ENCODE measurements at regions not wholly inside any gene's neighbourhood (a gene's known extent, or its start where the extent isn't known, plus 50 kb on each side); places are given as distances from the start of the nearest gene placed in this dataset.
"Not testable (repeated sequence)": the region's sequence is repeated elsewhere in the genome, so short reads cannot be mapped to it uniquely, and the experiment has no call there.

DNA sequence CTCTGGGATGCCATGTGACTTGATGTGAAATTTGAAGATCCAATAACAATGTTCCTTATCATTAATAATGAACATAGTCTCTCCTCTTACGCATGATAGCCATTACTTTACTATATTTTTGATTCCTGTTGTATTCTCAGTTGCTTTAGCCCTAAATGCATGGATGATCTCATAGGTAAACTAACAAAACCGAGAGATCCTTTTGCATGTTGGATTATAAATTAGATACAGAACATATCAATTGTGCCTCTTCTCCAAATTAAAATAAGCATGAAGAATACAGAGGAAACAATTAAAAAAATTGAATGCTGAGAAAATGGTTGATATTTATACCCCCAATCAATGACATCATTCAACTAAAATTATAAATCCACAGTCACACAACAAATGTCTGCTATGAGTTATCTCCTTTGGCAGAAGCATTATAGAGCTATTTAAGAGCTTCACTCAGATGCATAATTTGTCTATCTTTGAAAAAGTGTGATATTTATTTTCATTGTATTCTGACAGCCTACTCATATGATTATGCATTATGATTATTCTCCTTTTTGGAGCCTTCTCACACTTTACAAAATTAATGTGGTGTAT is 386.4 kb upstream of the STXBP6 start:
- no peak for DNase-seq (ENCODE audit: low read depth)

DNA sequence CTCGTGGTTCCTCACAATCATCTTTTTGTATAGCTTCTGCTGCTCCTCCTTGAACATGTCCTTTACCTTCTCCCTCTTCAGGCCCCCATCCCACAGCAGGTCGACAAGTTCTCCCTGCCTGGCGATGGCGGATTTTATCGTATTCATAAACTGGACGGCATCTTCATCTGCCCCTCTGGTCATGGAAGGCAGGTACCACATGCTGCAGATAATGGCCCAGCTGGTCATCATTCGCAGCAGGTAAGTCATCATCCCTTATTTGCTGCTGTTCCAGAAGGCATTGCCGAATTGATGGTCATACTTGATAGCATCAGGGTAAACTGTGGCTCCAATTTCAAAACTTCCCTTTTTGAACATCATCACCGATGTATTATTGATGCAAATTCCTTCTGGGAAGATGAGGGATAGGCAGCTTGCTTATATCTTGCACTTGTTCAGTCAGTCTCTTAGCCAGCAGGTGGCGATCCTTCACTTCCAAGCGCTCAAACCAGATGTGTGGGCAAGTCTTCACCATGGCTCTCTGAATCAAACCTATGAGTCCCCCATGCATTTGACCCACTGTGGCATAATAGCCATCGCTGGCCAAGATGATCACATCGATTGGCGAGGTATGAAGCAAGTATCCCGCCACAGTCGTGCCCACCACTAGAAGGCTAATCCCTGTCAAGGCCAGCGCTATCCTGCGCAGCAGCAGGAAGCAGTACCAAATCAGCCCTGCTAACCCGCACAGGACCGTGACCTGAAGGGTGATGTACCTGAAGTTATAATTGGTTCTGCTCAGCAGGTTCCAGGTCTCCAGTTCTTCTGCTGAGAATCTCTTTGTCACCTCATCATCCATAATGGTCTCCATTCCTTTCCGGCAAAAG is 381.5 kb upstream of the STXBP6 start:
- DNase-seq (ENCODE audit: low read depth): no peak

DNA sequence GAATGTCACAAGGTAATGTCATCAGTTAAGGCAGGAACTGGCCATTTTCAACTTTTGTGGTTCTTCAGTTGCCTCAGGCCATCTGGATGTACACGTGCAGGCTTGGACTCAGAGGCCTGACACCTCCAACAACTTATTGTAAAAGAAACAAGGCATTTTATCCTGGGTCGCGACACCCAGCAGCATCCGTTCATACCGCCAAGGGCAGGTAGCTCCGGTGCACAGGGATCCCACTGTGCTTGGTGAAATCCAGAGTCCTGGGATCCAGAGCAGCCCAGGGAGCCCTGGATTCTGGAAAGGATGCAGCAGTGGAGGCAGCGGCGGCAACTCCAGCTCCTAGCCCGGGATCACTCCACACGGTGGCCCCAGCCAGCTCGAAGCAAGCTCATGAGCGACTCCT is 380.9 kb upstream of the STXBP6 start:
- no peak for DNase-seq (ENCODE audit: low read depth)

DNA sequence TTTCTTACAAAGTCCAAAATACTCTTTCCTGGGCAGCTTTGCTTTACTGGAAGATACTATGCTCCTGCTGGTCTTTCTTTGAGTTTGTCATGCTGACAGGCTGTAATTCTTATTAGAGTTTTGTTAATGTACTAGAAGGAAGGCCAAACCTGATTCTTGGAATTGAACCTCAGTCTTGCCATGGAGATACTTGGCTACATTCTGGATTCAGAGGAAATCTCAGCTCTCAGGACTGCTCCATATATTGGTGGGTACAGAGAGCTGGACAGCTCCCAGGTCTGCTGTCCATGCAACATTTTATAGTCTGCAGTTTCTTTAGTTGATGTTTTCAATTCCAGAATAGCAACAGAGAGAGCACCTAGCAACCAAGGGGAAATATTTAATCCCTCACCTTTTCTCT is 363.1 kb upstream of the STXBP6 start:
- no peak for DNase-seq (ENCODE audit: low read depth)

DNA sequence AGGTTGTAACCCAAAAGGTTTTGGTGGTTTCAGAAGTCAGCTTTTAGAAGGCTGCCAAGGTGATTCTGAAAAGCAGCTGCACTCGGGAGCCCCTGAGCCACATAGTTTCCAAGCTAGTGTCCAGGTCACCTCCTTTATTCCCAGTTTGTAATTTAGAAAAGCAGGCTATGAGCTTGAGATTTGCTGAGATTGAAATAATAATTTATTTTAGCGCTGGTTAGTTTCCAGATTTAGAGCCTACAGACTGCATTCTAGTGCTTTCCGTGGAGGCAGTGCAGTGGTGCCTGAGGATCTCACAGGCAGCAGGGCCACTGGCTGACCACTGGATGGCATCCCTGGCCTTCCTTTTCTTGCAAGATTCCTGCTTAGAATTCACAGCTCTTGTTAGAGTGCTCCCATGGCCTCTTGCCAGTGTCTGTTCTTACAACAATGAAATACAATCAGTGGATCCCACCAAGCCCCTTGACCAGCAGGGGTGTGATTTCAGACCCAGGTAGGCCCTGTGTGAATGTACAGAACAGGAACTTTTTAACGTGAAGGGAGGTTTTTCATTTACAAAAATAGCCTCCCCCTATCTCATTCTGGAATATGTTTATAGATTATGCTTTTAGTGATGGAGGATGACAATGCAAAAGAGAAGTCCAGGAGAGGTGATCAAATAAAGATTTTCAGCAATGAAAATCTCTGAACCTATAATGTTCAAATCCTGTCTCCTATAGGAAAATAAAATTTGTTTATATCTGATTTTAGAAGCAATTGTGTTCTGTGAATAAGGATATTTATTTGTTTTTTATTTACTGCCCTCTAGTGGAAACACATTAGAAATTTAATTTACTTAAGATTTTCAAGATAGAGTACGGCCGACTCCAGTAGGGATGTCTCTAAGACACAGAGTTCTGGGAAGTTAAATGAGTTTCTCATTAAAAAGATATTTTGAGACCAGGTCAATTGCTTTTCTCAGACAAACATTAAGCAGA is 362.1 kb upstream of the STXBP6 start:
- DNase-seq (ENCODE audit: low read depth): no peak

DNA sequence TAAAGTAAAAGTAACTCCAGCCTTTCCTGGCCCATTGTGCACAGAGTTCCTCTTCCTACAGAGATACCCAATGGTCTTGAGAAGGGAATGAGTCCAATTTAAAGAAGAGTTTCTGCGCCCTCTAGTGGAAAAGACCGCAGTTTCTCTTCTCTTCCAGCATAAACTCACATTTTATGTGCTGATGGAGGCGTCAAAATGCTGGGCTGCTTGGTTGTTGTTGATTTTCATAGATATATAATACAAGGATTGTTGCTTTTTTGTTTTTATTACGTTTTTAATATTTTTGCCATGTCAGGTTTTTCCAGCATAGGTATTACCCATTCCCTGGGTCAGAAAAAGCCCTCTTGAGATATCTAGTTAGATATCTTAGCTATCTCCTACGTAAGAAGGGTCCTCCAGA is 356.9 kb upstream of the STXBP6 start:
- no peak for DNase-seq (ENCODE audit: low read depth)

DNA sequence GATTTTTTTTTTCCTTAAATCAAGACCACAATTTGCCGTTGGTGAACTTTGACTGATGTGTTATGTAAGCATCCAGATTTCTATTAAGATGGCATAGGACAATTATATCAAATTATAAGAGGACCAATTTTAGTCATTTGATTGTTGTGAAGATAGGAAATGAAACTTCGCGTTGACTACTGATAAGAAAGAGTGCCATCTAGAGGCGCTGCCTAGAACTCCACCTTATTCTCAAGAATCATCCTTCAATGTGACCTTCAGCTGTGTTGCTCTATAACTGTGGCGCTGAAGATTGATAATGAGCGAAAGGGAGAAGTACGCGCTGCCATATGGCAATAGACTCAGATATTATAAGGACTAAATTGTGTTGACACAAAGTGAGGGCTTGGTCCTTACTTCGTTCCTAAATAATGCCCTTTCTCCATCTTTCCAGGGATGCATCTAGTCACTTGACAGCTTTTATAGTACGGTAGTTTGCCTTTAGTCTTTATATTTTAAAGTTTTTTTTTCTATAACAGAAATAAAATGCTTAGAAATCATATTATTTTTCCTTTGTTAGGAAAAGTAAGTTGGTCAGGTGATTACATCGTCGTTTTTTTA is 350.8 kb upstream of the STXBP6 start:
- DNase-seq (ENCODE audit: low read depth): peak; percentile 27

DNA sequence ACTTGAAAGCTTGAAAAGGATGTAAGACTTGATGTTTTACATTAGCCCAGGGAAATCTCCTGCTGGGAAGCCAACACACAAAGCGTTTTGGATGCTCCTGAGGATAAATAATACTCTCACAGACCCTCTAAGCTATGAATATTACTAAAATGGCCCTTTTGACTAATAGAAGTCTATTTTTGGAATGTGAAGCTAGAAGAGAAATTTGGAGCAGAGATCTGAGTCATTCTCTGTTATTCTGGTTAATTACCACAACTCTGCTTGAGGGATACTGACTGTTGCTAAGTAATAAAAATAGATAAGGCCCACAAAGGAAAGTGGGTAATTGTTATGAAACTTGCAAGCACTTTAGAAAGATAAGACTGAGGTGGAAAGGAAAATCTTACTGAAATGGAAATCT is 346.2 kb upstream of the STXBP6 start:
- DNase-seq (ENCODE audit: low read depth): no peak

DNA sequence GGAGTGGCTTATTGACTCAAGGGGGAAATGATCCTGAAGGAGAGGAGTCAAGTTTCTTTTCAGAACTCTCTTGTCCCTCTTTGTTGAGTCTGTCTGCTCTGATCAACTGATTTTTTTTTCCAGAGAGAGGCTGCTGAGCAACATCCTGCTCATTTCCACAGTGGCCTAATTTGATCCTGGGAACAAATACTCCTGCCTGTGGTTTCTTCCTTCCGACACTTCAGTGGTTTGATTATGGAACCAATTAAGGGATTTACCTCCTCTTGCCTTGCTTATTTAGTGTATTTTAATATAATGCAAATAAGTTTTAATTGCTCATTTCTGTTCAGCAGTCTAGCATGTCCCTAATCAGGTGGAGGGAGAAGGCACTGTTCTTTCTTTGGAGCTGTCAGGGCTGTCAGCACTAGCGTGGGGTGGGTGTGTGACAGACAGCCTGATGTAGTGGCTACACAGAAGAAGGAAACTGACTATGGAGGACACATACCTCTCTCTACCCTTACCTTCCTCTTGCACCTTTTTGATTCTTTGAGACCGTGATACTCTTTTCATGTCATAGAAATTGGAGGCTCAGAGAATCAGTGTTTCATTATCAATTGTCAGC is 344.9 kb upstream of the STXBP6 start:
- no peak for DNase-seq (ENCODE audit: low read depth)

DNA sequence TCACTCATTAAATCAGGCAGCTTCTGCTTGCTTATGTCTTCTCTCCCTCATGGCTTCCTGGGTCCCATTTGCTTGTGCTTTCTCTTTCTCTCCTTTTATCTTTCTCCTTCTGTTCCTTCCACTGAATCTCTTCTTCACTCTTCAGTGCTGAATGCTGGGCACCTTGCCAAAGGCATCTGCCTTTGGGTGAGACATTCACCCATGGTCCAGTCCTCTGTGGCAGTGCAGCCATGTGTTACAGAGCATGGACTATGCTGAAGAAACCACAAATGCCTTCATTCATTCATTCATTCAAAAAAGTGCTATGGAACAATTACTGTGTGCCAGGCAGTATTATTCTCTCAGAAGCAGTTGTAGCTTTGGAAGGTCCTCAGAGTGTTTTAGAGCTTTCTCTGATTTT is 344.4 kb upstream of the STXBP6 start:
- DNase-seq (ENCODE audit: low read depth): no peak

DNA sequence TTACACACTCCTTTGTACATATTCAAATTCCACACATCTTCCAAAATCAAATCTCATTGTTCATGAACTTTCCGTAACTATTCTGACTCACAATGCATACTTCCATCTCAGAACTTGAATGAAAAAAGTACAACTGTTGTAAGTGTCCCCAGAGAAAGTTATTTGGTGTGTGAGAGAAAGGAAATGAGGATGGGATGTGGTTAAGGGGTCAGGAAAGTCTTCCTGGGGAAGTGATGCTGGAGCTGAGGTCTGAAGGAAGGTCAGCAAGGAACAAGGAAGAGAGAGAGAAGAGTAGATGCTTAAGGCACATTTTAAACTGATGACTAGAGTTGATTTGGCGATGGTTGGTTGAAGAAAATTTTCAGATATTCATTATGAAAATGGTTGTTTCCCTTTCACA is 340.0 kb upstream of the STXBP6 start:
- no peak for DNase-seq (ENCODE audit: low read depth)

DNA sequence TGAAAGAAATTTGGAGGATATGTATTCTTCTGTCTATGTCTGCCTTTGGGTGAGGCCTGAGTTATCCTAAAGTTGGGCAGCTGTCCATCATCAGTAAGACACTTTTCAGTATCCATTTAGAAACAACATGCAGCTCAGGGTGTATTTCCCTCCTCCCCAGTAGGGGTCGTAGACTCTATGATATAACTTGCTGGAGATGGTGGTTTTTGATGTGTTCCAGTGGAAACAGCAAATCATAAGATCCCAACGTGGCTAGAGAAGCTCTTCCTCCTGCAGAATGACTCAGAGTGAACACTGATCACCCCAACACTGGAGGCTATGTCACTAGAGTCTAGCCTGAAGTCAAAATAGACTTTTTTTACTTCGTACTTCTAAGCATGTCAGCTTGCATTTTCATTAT is 331.6 kb upstream of the STXBP6 start:
- DNase-seq (ENCODE audit: low read depth): no peak

DNA sequence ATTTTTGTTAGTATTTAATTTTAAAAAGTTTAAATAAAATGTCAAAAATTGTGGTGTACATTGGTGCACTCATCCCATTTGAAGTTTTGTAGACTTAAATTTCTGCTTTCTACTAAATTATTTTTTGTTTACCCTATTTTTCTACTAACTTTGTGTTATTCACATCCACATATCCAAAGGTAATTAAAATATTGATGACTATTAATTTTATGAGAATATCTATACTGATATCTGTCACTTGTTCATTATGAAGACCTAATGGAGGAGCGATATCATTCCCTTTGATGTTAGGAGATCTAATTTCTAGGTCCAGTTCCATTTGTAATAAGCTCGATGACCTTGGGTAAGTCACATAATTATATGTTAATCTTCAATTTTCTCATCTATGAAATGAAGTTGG is 325.7 kb upstream of the STXBP6 start:
- no peak for DNase-seq (ENCODE audit: low read depth)

DNA sequence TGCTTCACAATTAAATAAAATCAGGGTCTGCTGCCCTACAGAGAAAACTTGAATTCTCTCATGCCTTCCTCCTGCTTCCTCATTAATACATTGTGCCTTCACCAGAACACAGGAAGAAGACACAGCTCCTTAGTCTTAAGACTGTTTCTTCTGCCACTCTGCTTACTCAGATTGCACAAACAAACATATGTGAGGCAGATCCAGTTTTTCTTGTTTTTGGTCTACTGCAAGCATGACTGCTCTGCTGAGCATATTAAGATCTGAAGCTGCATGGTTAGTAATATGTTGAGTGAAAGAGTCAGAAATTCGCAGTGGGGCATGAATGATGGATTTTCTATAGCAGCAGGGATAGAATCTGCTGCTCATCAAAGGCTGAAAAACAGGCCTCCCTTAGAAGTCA is 321.1 kb upstream of the STXBP6 start:
- no peak for DNase-seq (ENCODE audit: low read depth)

DNA sequence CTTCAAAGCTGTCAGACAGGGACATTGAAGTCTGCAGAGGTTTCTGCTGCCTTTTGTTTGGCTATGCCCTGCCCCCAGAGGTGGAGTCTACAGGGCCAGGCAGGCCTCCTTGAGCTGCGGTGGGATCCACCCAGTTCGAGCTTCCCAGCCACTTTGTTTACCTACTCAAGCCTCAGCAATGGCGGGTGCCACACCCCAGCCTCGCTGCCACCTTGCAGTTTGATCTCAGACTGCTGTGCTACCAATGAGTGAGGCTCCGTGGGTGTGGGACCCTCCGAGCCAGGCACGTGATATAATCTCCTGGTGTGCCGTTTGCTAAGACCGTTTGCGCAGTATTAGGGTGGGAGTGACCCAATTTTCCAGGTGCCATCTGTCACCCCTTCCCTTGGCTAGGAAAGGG is 320.1 kb upstream of the STXBP6 start:
- not testable (repeated sequence) for DNase-seq (ENCODE audit: low read depth)

DNA sequence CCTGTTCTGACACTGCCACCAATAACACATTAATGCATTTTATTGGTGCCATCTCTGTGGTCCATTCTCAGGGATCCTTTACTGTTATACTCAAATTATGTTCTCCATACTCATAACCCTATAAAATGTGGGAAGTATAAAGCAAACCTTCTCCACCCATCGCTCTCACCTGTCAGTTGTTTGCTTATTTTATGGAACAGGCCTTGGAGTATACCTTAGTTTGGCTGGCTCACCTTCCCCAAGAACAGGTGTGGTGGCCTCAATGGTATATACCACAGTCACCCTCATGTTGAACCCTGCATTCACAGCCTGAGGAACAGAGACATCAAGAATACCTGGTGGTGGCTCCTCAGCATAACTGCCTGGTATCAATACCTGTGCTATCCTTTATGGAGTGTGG is 308.4 kb upstream of the STXBP6 start:
- DNase-seq (ENCODE audit: low read depth): no peak

DNA sequence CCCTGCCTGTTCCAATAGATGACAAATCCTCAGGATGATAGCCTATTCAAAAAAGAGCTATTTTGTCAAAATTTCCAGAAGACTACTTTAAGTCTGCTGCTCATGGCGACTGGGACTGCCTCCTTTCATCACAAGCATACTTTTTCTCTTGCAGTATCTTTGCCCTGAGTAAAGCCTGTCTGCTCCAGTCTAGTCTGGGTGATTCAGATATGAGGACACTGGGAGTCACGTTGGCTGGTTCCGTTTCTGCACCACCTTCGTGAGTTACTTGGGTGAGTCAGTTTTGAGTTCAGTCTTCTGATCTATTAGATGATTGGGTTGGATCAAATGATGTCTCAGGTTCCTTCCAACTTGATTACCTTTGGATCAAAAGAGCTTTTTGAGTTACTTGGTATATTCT is 301.3 kb upstream of the STXBP6 start:
- no peak for DNase-seq (ENCODE audit: low read depth)

DNA sequence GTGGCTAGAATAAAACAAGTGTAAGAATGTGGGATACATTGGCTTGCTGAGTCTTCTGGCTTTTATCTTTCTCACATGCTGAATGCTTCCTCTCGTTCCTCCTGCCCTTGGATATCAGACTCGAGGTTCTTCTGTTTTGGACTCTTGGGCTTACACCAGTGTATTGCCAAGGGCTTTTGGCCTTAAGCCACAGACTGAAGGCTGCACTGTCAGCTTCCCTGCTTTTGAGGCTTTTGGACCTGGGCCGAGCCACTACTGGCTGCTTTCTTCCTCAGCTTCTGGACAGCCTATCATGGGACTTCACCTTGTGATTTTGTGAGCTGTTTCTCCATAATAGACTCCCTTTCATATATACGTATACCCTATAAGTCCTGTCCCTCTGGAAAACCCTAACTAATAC is 300.9 kb upstream of the STXBP6 start:
- DNase-seq (ENCODE audit: low read depth): no peak

DNA sequence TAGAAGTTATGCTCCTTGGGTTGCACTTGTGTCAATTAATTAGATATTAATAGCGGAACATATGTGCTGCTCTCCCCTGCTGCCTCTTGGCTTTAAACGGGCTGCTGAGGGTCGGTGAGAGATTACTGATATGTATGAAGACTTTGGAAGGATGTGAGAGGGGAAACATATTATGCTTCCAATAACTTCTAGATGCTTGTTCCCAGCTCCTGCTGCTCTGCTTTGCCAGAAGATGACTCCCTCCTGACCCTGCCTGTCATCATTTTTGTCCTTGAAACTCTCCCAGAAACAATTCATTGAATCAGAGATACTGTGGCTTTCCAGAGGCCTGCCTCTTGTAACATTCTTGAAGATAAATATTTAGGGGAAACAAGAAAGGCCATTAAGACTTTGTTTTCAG is 300.1 kb upstream of the STXBP6 start:
- no peak for DNase-seq (ENCODE audit: low read depth)

DNA sequence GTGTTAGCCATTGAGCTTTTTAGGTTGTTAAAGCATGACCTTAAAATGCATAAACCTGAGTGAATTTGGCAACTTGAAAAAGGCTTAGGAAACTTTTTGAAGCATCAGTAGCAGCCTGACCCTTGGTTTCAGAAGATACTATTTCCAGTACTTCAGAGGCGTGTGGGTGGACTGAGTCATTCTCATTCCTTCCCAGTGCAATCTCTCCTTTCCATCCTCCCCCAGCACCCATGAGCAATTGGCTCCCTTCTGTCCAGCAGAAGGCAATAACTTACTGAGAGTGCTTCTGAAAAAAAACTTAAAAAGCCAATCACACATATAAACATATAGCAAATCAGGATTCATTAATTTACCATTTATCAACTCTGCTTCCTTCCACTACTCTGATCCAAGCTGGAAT is 299.3 kb upstream of the STXBP6 start:
- DNase-seq (ENCODE audit: low read depth): no peak

DNA sequence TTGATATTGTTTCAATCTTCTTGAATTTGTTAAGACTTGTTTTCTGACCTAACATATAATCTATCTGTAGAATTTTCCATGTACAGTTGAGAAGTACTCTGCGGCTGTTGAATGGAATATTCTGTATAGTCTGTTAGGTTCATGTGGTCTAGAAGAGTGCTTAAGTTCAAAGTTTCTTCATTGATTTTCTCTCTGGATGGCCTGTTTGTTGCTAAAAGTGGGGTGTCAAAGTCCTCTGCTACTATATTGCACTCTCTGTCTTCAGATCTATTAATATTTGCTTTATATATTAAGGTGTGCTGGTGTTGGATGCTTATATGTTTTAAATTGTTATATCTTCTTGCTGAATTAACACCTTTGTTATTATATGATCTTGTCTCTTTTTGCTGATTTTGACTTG is 290.9 kb upstream of the STXBP6 start:
- no peak for DNase-seq (ENCODE audit: low read depth)

DNA sequence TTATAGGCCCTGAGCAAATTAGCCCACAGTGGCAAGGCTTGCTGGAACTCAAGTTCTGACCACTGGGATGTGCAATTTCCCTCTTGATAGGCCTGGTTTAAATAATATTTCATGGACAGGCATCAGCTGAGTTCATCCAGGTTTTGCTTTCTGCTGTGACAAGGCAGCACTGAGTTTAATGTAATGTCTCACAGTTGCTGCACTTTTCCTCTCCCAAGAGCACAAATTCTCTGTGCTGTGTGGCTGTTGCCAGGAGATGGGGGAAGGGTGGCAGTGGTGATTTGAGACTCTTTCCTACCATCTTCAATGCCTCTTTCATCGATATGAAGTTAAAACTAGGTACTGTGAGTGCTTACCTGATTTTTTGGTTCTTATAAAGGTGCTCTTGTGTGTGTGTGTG is 272.8 kb upstream of the STXBP6 start:
- DNase-seq (ENCODE audit: low read depth): no peak
